ENCODE measurements at regions not wholly inside any gene's neighbourhood (a gene's known extent, or its start where the extent isn't known, plus 50 kb on each side); places are given as distances from the start of the nearest gene placed in this dataset.

DNA sequence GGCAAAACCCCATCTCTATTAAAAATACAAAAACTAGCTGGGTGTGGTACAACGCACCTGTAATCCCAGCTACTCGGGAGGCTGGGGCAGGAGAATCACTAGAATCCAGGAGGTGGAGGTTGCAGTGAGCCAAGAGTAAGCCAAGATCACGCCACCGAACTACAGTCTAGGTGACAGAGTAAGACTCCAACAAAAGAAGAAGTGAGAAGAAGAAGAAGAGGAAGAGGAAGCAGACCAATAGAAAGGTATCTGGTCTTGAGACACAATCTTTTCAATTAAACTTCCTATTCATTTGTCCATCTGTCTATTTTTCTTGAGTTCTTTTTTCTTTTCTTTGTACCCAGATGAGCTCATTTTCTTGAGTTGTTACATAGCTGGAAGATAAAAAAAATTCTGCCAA, 55.7 kb upstream of the ACADM start:
- Histone ChIP-seq H3K27me3 (ENCODE audit: control insufficient read depth, insufficient read depth, low read length) (no peaks in the 10 kb centered on the region), H3K36me3 (replicated peaks; ENCODE audit: control insufficient read depth, insufficient read depth, low read length) (no peaks in the 10 kb centered on the region), H3K4me3 (ENCODE audit: insufficient read depth, low read depth, low read length) (no peak overlapping the region)
- DNase-seq = no peak

DNA sequence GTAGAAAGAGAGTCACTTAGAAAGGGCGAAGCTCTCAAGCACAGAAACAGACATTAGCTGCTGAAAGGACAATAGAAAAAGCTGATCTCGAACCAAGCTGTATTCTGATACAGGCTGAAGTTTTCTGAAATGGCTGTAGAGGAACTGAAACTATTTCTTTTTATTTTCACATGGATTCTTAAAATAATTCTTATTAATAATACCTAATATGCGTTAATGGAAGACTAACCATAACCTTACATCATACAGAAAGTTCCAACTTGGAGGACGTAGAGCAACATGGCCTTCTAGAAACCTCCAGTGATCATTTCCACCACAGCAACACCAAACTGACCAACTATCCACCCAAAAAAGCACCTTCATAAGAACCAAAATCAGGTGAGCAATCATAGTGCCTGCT, 52.8 kb upstream of the ACADM start:
- H3K36me3 ChIP-seq (replicated peaks; ENCODE audit: control insufficient read depth, insufficient read depth, low read length) = no peaks in the 10 kb centered on the region
- H3K27me3 ChIP-seq (ENCODE audit: control insufficient read depth, insufficient read depth, low read length) = no peaks in the 10 kb centered on the region
- DNase-seq = no peak
- no peak overlapping the region for H3K4me3 ChIP-seq (ENCODE audit: insufficient read depth, low read depth, low read length)

DNA sequence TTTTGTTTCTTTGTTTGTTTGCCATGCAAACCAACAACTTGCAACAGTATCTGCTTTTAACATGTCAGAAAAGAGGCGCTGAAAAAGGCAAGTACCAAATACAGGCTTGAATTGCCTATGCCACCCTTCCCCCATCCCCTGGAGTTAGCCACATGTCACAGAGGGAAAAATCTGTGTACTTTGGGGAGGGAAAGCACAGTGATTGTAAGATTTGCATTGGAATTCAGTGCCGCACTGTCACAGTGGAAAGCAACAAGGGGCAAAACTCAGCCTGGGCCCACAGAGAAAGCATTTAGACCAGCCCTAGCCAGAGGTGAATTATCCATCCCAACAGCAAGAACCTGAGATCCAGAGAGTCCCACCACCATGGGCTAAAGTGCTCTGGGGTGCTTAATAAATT, 52.4 kb upstream of the ACADM start:
- Histone ChIP-seq H3K36me3 (replicated peaks; ENCODE audit: control insufficient read depth, insufficient read depth, low read length) (no peaks in the 10 kb centered on the region), H3K27me3 (ENCODE audit: control insufficient read depth, insufficient read depth, low read length) (no peaks in the 10 kb centered on the region), H3K4me3 (ENCODE audit: insufficient read depth, low read depth, low read length) (no peak overlapping the region)
- DNase-seq = peak; percentile 1

DNA sequence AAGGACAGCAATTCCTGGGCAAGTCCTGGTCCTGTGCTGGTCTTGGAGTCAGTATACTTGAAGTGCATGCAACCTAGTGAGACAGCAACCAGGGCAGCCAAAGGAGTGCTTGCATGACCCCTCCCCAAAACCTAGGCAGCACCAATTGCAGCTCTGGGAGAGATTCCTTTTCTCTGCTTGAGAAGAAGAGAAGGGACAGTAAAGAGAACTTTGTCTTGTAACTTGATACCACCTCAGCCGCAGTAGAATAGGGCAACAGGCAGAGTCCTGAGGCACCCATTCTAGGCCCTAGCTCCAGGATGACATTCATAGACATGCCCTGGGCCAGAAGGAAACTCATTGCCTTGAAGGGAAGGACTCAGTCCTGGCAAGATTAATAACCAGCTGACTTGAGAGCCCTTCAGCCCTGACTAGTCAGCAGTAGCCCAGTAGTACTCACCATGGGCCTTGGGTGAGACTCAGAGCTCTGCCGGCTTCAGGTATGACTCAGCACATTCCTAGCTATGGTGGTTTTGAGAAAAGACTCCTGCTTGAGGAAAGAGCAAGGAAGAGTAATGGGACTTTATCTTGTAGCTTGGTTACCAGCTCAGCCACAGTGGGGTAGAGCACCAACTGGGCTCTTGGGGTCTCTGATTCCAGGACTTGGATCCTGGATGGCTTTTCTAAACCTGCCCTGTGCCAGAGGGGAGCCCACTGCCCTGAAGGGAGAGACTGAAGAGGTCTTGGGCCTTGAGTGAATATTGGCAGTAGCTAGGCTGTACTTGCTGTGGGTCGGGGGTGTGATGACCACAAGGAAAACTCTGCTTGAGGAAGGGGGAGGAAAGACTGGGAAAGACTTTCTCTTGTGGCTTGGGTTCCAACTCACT, 51.7 kb upstream of the ACADM start:
- no peaks in the 10 kb centered on the region for H3K36me3 ChIP-seq (replicated peaks; ENCODE audit: control insufficient read depth, insufficient read depth, low read length)
- DNase-seq = peak; percentile 8
- no peaks in the 10 kb centered on the region for H3K27me3 ChIP-seq (ENCODE audit: control insufficient read depth, insufficient read depth, low read length)
- H3K4me3 ChIP-seq (ENCODE audit: insufficient read depth, low read depth, low read length) = no peak overlapping the region

DNA sequence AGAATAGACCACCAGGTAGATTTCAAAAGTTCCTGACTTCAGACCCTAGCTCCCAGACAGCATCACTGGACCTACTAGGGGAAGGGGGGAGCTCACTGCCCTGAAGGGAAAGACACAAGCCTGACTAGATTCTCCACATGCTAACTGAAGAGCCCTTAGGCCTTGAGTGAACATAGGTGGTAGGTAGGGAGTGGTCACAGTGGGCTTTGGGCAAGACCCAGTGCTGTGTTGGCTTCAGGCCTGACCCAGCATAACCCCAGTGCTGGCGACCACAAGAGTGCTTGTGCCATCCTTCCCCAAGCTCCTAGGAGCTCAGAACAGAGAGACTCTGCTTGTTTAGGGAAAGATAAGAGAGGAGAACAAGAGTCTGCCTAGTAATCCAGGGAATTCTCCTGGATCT, 51.1 kb upstream of the ACADM start:
- no peak overlapping the region for H3K4me3 ChIP-seq (ENCODE audit: insufficient read depth, low read depth, low read length)
- H3K27me3 ChIP-seq (ENCODE audit: control insufficient read depth, insufficient read depth, low read length) = no peaks in the 10 kb centered on the region
- H3K36me3 ChIP-seq (replicated peaks; ENCODE audit: control insufficient read depth, insufficient read depth, low read length) = no peaks in the 10 kb centered on the region
- DNase-seq = no peak

DNA sequence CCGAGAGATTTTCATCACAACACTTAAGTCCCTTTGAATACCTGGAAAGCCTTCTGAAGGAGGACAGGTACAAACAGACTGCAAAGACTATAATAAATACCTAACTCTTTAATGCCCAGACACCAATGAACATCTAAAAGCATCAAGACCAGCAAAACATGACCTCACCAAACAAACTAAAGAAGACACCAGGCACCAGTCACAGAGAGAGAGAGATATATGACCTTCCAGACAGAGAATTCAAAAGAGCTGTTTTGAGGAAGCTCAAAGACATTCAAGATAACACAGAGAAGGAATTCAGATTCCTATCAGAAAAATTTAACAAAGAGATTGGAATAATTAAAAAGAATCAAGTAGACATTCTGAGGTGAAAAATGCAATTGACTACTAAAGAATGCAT, 50.6 kb upstream of the ACADM start:
- H3K27me3 ChIP-seq (ENCODE audit: control insufficient read depth, insufficient read depth, low read length) = no peaks in the 10 kb centered on the region
- no peak for DNase-seq
- no peaks in the 10 kb centered on the region for H3K36me3 ChIP-seq (replicated peaks; ENCODE audit: control insufficient read depth, insufficient read depth, low read length)
- H3K4me3 ChIP-seq (ENCODE audit: insufficient read depth, low read depth, low read length) = no peak overlapping the region

Data from H7 (cell line).